Stimulated activated CD8-positive, alpha-beta memory T cell treated with anti-CD3 and anti-CD28 coated beads, Interleukin-12 subunit alpha, Interleukin-12 subunit beta, amount 100 ng/mL, for 4 hours (primary cell): ENCODE measurements at regions not wholly inside any gene's neighbourhood (a gene's known extent, or its start where the extent isn't known, plus 50 kb on each side); places are given as distances from the start of the nearest gene placed in this dataset.
"Not testable (repeated sequence)": the region's sequence is repeated elsewhere in the genome, so short reads cannot be mapped to it uniquely, and the experiment has no call there.

Experiments used
- DNase-seq: peaks from one replicate; pipeline ENCODE4 v3.0.0-alpha.2; 2020; ENCODE audit warnings: low read depth

DNA sequence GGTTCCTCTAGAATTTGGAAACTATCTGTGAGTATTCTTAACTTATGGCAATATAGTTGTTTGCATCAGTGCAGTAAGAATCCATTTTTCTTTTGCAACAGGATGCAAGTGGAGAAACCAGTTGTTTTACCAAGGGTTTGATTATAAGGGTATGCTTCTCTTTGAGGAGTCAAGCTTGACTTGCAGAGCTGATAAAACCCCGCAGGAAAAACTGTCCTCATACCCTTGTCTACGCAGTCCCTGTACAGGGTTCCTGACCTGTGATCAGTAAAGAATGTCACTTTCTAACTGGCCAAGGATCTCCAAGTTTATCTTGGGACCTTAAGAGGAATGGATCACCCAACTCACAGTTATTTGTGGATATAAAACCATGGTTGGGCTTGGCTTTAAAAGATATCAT is 161.1 kb upstream of the OLIG3 start:
- DNase-seq: no peak

DNA sequence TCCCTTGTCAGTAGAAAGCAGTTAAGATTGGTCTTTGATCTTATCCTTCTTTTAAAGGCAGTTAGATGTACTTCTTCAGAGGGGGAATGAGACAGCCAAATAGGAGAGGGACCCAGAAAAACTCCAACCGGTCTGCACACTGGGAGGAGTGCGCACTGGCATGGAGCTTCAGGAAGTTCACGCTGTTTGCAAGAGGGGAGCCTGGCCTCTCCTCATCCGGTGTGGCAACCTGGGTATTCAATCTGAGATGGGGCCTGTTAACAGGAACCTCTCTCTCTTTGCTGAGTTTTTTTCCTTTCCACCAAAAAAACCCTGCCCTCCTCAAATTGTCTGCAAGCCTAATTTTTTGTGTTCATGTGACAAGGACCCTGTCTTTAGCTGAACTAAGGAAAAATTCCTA is 162.5 kb upstream of the OLIG3 start:
- DNase-seq: no peak

DNA sequence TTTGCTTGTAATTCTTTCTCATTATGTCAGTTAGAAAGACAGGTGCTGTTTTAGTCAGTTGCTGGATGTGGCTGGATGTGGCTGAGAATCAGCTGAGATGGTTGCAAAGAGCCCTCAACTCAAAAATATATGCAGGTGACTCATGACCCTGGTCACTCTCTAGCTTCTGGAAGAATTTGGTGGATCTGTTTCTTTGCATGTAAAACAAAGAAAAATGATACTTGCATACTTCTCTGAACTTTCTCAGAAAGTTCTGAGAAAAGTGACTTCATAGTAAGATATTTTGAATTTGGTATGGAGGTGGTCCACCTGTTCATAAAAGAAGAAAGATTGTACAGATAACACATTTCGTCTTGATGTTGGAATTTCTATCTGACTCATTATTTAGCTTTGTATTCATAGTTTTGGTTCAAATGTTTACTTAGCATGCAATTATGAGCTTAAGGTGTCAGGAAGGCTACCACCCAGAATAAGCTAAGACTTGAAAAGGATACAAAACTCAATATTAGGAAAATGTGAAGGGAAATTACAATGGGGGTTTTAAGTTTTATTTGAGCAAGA is 163.2 kb upstream of the OLIG3 start:
- DNase-seq: no peak

DNA sequence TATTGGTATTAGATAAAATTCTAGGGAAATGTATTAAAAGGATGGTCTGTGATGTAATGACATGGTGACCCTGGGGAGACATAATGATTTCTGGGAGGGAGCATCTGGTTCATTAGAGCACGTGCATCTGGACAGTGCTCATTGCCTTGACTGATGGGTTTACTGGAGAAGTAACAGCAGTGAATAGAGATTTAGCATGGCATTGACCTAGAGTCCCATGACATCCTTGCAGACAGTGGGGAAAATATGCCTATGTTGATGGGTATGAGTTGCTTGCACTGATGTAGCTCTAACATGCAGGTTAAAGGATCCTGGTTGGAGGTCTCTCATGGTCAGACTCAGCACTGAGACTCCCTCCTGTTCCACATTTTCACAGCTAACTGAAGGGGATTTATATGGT is 164.1 kb upstream of the OLIG3 start:
- DNase-seq: no peak

DNA sequence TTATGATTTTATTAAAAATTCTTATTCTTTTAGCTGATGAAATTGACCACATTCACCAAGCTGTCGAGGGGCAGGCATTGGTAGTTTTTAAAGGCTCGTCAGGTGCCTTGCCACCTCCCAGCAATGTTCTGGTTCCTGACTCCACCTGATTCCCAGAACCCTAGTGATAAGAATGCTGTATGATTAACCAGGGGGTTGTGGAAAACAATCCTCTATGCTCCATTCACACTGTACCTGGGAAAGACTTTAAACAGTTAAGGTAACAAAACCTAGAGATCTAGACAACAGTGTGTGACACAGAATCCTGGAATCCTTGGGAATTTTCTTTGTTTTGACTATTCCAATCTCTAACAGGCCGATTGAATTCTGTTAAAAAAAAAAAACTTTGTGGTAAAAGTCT is 165.7 kb upstream of the OLIG3 start:
- DNase-seq: no peak

DNA sequence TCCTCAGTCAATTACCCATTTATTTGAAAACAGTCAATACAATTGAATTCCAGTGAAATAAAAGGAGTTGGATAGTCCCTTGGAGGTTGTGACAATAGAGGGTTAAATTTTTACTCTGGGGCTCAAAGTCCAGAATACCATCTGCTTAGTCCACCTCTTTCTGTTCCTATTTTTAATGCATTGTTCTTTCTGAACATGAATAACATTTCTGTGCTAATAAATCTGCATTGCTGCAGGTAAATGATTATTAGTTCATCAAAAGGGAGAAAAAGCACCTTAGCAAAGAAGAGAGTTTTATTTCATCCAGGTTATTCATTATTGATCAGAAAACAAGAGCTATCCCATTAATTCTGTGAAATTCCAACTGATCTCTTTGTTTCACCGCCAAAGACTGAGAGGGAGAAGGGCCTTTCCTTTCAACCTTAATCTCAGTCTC is 166.1 kb upstream of the OLIG3 start:
- no peak for DNase-seq

DNA sequence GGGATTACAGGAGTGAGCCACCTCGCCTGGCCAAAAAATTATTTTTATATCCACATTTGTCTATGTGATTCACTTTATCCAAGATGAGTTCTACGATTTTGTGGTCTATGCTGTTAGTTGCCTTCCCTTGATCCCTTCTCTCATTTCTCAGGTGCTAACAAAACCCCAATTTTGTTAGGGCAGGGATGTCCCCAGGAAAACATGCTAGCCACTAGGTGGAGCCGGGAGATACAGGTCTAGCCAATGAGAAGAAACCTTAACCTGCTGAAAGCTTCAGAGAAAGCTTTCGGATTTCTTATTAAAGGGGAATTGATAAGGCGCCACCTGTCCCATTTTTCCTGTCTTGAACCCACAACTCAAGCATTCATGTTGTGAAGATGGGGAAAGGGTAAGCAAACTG is 167.4 kb upstream of the OLIG3 start:
- DNase-seq: peak; percentile 8

DNA sequence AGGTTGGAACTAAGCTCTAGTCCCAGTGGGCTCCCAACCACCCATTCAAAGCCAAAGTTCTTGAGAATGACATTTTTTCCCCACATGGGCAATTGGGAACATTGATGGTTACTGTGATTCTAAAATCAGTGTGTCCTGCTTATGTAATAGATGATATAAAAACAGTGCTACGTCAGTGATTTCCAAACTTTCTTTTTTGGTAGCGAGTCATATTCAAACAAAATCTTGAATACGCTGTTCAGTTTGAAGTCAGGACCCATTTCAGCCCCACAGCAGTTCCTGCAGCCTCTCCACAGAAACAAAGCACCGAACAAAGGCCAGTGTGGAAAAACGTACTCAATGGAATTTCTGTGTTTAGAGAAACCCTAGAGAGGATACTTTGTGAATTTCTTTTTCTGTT is 170.0 kb upstream of the OLIG3 start:
- DNase-seq: no peak

DNA sequence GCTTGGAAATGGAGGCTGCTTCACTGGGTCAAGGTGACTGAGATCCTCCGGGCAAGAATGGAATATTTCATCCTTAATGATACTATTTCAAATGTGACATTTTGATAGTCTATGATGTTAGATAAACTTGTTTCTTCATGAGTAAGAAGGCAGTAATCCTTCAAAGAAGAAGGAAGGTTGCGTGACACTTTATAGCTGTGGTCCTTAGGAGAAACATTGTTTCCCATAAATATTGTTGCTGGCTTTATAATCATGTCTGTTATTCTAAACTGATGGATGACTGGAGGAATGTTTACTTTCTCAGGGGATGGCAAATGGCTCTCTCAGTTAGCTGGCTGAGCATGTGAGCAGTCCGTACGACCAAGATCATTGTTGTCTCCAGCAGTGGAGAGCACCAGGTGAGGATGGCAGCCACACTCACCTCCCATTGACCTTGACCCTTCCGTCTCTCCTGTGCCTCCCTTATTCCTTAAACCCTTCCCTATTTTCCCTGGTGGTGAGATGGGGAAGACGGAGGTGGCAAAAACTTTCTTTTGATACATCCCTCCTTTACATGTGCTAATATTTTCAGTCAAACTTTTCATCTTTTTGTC is 171.2 kb upstream of the OLIG3 start:
- no peak for DNase-seq

DNA sequence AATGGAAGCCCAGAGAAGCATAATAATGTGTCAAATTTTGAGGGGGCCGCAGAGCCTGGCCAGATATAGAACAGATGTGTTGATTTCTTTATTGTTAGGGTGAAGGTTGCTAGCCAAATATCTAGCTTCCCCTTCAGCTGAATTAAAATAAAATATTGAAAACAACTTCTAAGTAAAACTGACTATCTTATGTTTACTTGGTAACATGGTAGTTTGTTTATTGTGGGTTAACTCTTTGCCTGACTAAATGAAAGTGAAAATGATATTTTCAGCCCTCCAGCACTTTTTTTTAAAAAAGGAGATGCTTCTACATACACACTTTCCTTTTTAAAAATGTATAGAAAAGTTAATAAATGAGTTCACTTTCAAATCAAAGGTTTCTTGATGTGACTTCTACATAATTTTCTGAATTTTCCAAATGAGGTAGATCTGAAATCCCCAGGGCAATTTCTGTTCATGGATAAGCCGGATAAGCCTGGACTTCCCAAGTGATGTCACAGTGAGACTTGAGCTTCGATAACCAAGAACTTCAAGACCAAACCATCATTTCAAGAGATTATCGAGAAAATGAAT is 172.1 kb upstream of the OLIG3 start:
- no peak for DNase-seq

DNA sequence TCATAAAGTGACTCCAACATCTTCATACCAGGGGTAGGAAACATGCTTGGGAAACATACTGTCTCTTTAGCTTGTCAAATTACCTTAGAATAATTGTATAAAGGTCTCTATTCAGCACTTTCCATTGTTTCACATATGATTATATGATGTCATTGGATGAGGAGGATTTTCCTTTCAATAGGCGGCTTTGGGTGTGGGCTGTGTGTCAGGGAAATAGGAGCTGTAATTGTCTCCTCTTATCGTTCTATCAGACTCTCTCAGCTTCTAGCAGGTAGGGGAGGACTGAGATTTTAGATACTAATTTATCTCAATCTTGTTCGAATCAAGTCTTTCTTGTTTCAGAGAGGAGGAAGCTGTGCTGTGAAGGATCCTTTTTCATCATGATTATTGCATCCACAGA is 179.4 kb upstream of the OLIG3 start:
- DNase-seq: no peak

DNA sequence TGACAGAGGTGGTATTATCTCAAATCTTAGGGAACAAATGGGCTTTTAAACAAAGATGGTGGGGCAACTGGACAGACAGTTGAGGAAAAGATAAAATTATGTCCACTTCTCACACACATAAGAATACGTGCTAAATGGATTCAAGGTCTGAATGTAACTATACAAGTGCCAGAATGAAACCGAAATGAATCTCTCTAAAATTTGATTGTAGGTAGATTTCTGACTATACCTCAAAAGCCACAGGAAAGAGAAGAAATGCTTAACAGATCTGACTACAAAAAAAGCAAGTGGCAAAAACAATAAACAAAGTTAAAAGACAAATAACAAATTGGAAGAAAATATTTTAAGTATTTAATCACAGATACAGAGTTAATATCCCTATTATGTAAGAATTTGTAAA is 182.7 kb upstream of the OLIG3 start:
- no peak for DNase-seq

DNA sequence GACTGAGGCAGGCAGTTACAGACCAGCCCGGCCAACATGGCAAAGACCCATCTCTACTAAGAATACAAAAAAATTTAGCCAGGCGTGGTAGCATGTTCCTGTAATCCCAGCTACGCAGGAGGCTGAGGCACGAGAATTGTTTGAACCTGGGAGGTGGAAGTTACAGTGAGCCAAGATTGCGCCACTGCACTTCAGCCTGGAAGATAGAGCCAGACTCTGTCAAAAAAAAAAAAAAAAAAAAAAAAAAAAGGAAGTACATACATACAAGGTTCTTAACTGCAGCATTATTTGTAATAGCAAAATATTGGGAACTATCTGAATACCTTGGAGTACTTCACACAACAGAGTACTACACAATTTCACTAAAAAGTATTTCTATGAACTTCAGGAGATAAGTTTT is 183.5 kb upstream of the OLIG3 start:
- no peak for DNase-seq

DNA sequence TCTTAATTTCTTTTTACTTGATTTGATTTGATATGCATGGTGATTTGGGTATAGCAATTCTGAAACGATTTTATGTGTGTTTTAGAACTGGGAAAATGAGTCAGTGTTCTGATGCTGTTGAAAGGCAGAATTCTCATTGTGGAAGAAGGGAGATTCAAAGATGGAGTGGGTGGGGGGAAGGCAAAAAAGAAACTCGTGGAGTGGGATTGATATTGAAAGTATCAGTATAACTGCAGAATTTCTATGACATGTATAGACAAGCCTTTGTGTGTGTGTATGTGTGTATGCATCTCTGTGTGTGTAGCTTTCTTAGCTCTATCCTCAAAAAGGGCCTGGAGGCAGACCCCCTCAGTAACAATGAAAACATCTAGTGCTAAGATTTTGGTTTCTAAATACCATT is 184.3 kb upstream of the OLIG3 start:
- DNase-seq: no peak

DNA sequence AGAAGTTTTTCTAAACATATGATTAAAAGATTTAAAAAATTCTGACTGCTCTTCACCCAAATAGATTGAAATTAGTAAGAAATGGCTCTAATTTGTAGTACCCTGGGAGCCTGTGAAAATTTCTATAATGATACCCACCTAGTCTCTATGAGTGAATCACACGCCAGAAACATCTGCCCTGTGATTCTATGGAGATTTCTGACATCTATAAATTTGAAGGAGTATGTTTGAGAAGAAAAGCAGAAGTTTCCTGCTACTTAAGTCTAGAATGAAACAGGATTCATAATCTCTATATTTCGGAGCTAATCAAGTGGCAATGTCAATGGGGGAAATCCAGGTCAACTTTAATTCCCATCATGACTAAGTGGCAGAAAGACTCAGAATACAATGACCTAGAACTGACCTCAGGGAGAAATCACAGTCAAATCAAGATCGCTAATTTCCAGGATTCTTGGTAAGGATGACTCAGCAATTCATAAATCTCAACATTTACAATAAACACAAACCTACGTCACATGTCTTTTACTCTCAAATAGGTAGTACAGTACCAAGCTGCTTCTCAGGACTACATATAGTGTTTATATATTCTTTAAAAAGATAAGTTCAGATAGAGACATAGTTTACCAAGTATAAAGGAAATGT is 186.2 kb upstream of the TNFAIP3 start:
- no peak for DNase-seq

DNA sequence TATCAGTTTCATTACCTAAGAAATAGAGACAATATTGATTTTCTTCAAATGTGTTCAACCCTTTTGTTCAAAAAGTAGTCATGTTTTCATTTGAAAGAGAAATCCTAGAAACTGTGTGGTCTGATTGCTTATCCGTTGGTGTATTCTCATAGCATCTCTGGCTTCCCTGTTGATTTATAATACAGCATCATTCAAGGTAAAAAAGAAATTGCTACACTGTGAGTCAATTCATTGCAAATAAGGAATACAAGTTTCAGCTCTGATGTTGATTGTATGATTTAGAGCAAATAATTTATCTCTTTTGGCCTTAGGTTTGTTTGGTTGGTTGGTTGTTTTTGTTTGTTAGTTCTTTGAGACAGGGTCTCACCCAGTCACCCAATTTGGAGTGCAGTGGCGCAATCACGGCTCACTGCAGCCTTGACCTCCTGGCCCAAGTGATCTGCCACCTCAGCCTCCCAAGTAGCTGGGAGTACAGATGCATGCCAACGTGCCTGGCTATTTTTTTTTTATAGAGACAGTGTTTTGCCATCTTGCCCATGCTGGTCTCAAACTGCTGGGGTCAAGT is 185.5 kb upstream of the TNFAIP3 start:
- no peak for DNase-seq

DNA sequence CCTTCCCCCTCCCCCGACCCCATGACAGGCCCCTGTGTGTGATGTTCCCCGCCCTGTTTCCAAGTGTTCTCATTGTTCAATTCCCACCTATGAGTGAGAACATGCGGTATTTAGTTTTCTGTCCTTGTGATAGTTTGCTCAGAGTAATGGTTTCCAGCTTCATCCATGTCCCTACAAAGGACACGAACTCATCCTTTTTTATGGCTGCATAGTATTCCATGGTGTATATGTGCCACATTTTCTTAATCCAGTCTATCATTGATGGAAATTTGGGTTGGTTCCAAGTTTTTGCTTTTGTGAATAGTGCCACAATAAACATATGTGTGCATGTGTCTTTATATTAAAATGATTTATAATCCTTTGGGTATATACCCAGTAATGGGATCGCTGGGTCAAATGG is 184.4 kb upstream of the TNFAIP3 start:
- DNase-seq: not testable (repeated sequence)

DNA sequence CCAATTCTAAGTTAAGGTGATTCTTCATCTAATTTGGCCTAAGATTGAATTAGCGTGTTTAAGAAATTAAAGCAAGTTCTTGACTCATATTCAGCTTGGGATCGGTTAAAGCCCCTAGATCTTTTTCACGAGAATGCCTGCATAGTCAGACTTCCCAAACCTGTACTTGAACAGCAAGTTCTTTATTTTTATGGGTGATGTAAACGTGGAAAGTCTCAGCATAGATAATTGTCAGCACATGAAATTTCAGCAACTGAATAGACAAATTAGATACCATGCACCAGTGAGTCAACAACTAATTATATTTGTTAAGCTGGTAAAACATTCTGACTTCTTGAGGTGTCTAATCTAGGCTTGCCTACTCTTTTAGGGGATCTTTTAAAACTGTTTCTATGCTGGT is 183.1 kb upstream of the TNFAIP3 start:
- DNase-seq: no peak

DNA sequence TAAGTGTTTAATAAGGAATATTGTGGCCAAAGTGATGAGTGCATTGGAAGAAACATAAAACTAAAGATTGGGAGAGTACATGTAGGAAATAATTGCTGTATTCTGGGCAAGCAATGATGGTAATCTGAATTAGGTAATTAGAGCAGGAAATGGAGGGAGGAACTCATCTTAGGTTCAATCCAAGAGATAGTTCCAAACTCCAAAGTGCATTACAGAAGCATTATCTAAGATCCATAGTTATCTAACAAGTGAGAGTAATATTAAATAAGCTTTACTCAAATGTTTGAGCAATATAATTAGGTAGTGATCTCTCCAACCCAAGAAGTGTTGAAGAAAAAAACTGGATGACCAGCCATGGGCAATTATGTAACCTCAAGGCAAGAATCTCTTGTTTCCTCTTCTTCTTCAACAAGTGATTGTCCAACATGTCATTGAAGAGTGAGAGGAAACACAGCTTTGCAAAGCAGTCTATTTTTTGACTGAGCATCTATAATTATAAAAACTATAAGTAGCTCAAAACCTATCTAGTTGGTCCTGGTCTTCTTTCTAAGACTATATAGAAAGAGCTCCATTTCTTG is 181.2 kb upstream of the TNFAIP3 start:
- DNase-seq: no peak

DNA sequence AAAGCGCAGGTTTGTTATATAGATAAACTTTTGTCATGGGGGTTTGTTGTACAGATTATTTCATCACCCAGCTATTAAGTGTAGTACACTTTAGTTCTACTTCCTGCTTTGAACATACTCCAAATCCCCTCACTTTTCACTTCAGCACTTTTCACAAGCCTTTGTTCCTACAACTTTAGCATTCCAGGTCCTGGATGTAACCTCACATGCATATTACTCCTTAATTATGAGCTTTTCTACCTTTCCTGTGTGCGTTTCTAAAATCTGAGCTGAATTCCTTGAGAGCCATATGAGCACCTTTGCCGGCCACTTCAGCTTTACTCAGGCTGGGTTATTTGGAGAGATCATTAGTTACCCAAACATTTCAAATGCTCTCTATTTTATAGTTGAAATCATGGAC is 179.2 kb upstream of the TNFAIP3 start:
- DNase-seq: no peak

DNA sequence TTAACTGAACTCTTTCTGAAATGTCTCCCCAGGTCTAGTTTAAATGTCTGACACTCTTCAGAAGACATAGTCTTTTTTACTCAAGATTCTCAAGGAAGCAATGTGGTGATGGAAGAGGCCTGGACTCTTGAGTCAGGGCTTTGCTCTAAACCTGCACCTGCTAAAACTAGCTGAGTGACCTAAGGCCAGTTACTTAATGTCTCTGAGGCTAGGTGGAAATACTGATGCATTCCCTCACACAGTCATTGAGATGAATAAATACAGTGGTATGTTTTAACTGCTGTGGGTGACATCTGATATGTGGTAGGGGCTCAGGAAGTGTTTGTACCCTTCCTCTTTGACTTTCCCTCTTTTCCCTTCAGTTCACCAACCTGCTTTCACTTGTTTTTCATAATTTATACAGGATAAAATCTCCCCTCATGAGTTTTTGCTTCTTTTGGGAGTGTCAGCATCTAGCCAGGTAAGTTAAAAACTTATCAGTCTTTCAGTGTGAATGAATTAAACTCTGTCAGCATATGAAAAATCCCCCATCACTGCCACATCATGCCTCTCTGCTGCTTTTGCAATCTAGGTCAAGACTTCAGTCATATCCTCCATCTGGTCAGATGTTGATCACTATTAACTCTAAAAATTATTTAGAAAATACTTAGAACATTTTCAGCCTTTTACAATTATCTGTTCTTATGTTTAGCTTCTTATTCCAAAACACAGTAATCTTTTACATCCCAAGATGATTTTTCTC is 178.7 kb upstream of the TNFAIP3 start:
- no peak for DNase-seq

DNA sequence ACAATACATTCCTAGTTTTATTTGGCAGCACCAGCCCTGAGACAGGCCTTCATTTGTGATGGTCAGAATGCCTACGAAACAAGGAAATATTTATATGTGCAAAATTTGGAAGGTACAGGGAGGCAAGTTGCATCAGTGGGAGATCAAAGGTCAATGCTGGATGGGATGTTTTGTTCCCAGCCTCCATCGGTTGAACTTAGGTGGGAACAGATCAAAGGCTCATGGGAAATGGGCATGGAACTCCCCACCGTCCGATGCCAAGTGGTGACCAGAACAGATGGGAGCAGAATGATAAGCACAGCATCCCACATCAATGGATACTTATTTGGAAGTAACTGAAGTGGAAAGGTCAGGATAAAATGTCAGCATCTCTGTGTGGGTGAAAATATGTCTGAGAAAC is 177.7 kb upstream of the TNFAIP3 start:
- DNase-seq: no peak
